ENCODE measurements at regions not wholly inside any gene's neighbourhood (a gene's known extent, or its start where the extent isn't known, plus 50 kb on each side); places are given as distances from the start of the nearest gene placed in this dataset.

GRCh38 chr12:102696045-102696444, 215.7 kb upstream of the IGF1 start:
- Mint-ChIP-seq H3K36me3 (no peaks in the 10 kb centered on the region), H3K27ac (no peak overlapping the region), H3K4me3 (no peak overlapping the region), H3K27me3 (peaks cover 6 to 27% (median 9%) of the 10 kb centered on the region in 5 donors), H3K4me1 (no peaks in the 10 kb centered on the region), H3K9me3 (peaks cover 0 to 24% (median 5%) of the 10 kb centered on the region in 11 donors)
- ATAC-seq = no peak
- Histone ChIP-seq H3K4me1 (ENCODE audit: control insufficient read depth in 2 of 2, insufficient read depth in 2 of 2, low read length in 2 of 2) (no peaks in the 10 kb centered on the region), H3K9me3 (ENCODE audit: control insufficient read depth in 2 of 3, low read length in 3 of 3) (no peaks in the 10 kb centered on the region), H3K36me3 (ENCODE audit: control insufficient read depth in 2 of 3, insufficient read depth in 3 of 3, low read length in 3 of 3) (no peaks in the 10 kb centered on the region), H3K4me3 (ENCODE audit: low read length) (no peak overlapping the region), H3K27me3 (ENCODE audit: control insufficient read depth in 2 of 2, insufficient read depth in 2 of 2, low read length in 2 of 2) (no peaks in the 10 kb centered on the region), H3K27ac (ENCODE audit: low read depth, low read length) (no peak overlapping the region)
- intact Hi-C loops (cut with micrococcal nuclease) = no loop called here
- ChIA-PET POLR2A (no interaction called here), CTCF (no interaction called here)
- no peak for DNase-seq

- Histone ChIP-seq H3K36me3 (ENCODE audit: control insufficient read depth in 2 of 3, insufficient read depth in 3 of 3, low read length in 3 of 3) (no peaks in the 10 kb centered on the region), H3K27ac (ENCODE audit: low read depth, low read length) (no peak overlapping the region), H3K9me3 (ENCODE audit: control insufficient read depth in 2 of 3, low read length in 3 of 3) (no peaks in the 10 kb centered on the region), H3K27me3 (ENCODE audit: control insufficient read depth in 2 of 2, insufficient read depth in 2 of 2, low read length in 2 of 2) (no peaks in the 10 kb centered on the region), H3K4me3 (ENCODE audit: low read length) (no peak overlapping the region), H3K4me1 (ENCODE audit: control insufficient read depth in 2 of 2, insufficient read depth in 2 of 2, low read length in 2 of 2) (no peaks in the 10 kb centered on the region)
- intact Hi-C loops (cut with micrococcal nuclease) = no loop called here
- no peaks in the 10 kb centered on the region for H3K4me1 Mint-ChIP-seq
- peaks cover 6 to 20% (median 9%) of the 10 kb centered on the region in 5 donors for H3K27me3 Mint-ChIP-seq
- ChIA-PET POLR2A (no interaction called here), CTCF (no interaction called here)
- DNase-seq (no peak), ATAC-seq (no peak)
- peaks cover under 1 to 24% (median 5%) of the 10 kb centered on the region in 11 donors for H3K9me3 Mint-ChIP-seq
- no peaks in the 10 kb centered on the region for H3K36me3 Mint-ChIP-seq
- H3K4me3 Mint-ChIP-seq = no peak overlapping the region
- no peak overlapping the region for H3K27ac Mint-ChIP-seq
Measured at GRCh38 chr12:102694903-102695302, 214.5 kb upstream of the IGF1 start.

GRCh38 chr12:102691773-102692555, 211.6 kb upstream of the IGF1 start:
- ATAC-seq = no peak
- no peak for DNase-seq
- CTCF ChIA-PET = no interaction called here
- Histone ChIP-seq H3K4me1 (ENCODE audit: control insufficient read depth in 2 of 2, insufficient read depth in 2 of 2, low read length in 2 of 2) (no peaks in the 10 kb centered on the region), H3K9me3 (ENCODE audit: control insufficient read depth in 2 of 3, low read length in 3 of 3) (no peaks in the 10 kb centered on the region), H3K27ac (ENCODE audit: low read depth, low read length) (no peak overlapping the region), H3K36me3 (ENCODE audit: control insufficient read depth in 2 of 3, insufficient read depth in 3 of 3, low read length in 3 of 3) (no peaks in the 10 kb centered on the region), H3K4me3 (ENCODE audit: low read length) (no peak overlapping the region), H3K27me3 (ENCODE audit: control insufficient read depth in 2 of 2, insufficient read depth in 2 of 2, low read length in 2 of 2) (no peaks in the 10 kb centered on the region)
- POLR2A ChIA-PET = no interaction called here
- Mint-ChIP-seq H3K27ac (no peak overlapping the region), H3K27me3 (peaks cover 2 to 30% (median 8%) of the 10 kb centered on the region in 5 donors), H3K36me3 (no peaks in the 10 kb centered on the region), H3K4me1 (no peaks in the 10 kb centered on the region), H3K9me3 (peaks cover 2 to 24% (median 5%) of the 10 kb centered on the region in 11 donors), H3K4me3 (no peak overlapping the region)
- intact Hi-C loops (cut with micrococcal nuclease) = no loop called here

- H3K4me1 Mint-ChIP-seq = no peaks in the 10 kb centered on the region
- ATAC-seq = no peak
Measured at GRCh38 chr12:102690253-102690652, 209.9 kb upstream of the IGF1 start.

GRCh38 chr12:102689701-102690100, 209.3 kb upstream of the IGF1 start:
- Mint-ChIP-seq H3K4me1 (no peaks in the 10 kb centered on the region), H3K27me3 (peaks cover 2 to 24% (median 8%) of the 10 kb centered on the region in 5 donors), H3K36me3 (no peaks in the 10 kb centered on the region), H3K4me3 (no peak overlapping the region), H3K9me3 (peaks cover 0 to 16% (median 2%) of the 10 kb centered on the region in 11 donors), H3K27ac (no peak overlapping the region)
- no peaks in the 10 kb centered on the region for H3K4me1 ChIP-seq (ENCODE audit: control insufficient read depth in 2 of 2, insufficient read depth in 2 of 2, low read length in 2 of 2)
- DNase-seq (no peak), ATAC-seq (no peak)
- H3K36me3 ChIP-seq (ENCODE audit: control insufficient read depth in 2 of 3, insufficient read depth in 3 of 3, low read length in 3 of 3) = no peaks in the 10 kb centered on the region
- intact Hi-C loops (cut with micrococcal nuclease) = no loop called here
- ChIA-PET CTCF (no interaction called here), POLR2A (no interaction called here)
- no peak overlapping the region for H3K27ac ChIP-seq (ENCODE audit: low read depth, low read length)
- no peak overlapping the region for H3K4me3 ChIP-seq (ENCODE audit: low read length)
- H3K27me3 ChIP-seq (ENCODE audit: control insufficient read depth in 2 of 2, insufficient read depth in 2 of 2, low read length in 2 of 2) = no peaks in the 10 kb centered on the region
- no peaks in the 10 kb centered on the region for H3K9me3 ChIP-seq (ENCODE audit: control insufficient read depth in 2 of 3, low read length in 3 of 3)

More at GRCh38 chr12:102690253-102690652, 209.9 kb upstream of the IGF1 start:
- intact Hi-C loops (cut with micrococcal nuclease) = no loop called here
- Mint-ChIP-seq H3K27ac (no peak overlapping the region), H3K9me3 (peaks cover 0 to 16% (median 2%) of the 10 kb centered on the region in 11 donors), H3K36me3 (no peaks in the 10 kb centered on the region), H3K27me3 (peaks cover 2 to 24% (median 8%) of the 10 kb centered on the region in 5 donors), H3K4me3 (no peak overlapping the region)
- POLR2A ChIA-PET = no interaction called here
- no peak for DNase-seq
- Histone ChIP-seq H3K4me3 (ENCODE audit: low read length) (no peak overlapping the region), H3K9me3 (ENCODE audit: control insufficient read depth in 2 of 3, low read length in 3 of 3) (no peaks in the 10 kb centered on the region), H3K4me1 (ENCODE audit: control insufficient read depth in 2 of 2, insufficient read depth in 2 of 2, low read length in 2 of 2) (no peaks in the 10 kb centered on the region), H3K27ac (ENCODE audit: low read depth, low read length) (no peak overlapping the region), H3K36me3 (ENCODE audit: control insufficient read depth in 2 of 3, insufficient read depth in 3 of 3, low read length in 3 of 3) (no peaks in the 10 kb centered on the region), H3K27me3 (ENCODE audit: control insufficient read depth in 2 of 2, insufficient read depth in 2 of 2, low read length in 2 of 2) (no peaks in the 10 kb centered on the region)
- CTCF ChIA-PET = no interaction called here

- CTCF ChIA-PET = no interaction called here
- H3K36me3 Mint-ChIP-seq = no peaks in the 10 kb centered on the region
Measured at GRCh38 chr12:102687523-102687922, 207.2 kb upstream of the IGF1 start.

GRCh38 chr12:102685841-102686240, 205.5 kb upstream of the IGF1 start:
- Histone ChIP-seq H3K4me1 (ENCODE audit: control insufficient read depth in 2 of 2, insufficient read depth in 2 of 2, low read length in 2 of 2) (no peaks in the 10 kb centered on the region), H3K4me3 (ENCODE audit: low read length) (no peak overlapping the region), H3K36me3 (ENCODE audit: control insufficient read depth in 2 of 3, insufficient read depth in 3 of 3, low read length in 3 of 3) (no peaks in the 10 kb centered on the region), H3K27me3 (ENCODE audit: control insufficient read depth in 2 of 2, insufficient read depth in 2 of 2, low read length in 2 of 2) (no peaks in the 10 kb centered on the region), H3K27ac (ENCODE audit: low read depth, low read length) (no peak overlapping the region), H3K9me3 (ENCODE audit: control insufficient read depth in 2 of 3, low read length in 3 of 3) (no peaks in the 10 kb centered on the region)
- ChIA-PET CTCF (no interaction called here), POLR2A (no interaction called here)
- intact Hi-C loops (cut with micrococcal nuclease) = no loop called here
- Mint-ChIP-seq H3K9me3 (peaks cover 0 to 4% (median 0%) of the 10 kb centered on the region in 11 donors), H3K36me3 (no peaks in the 10 kb centered on the region), H3K27ac (no peak overlapping the region), H3K27me3 (peaks cover 0 to 14% (median 0%) of the 10 kb centered on the region in 5 donors), H3K4me1 (peaks cover 0 to 1% (median 0%) of the 10 kb centered on the region in 7 donors), H3K4me3 (no peak overlapping the region)
- no peak for ATAC-seq
- no peak for DNase-seq

More at GRCh38 chr12:102687523-102687922, 207.2 kb upstream of the IGF1 start:
- no peaks in the 10 kb centered on the region for H3K27me3 ChIP-seq (ENCODE audit: control insufficient read depth in 2 of 2, insufficient read depth in 2 of 2, low read length in 2 of 2)
- H3K27ac Mint-ChIP-seq = no peak overlapping the region
- no peaks in the 10 kb centered on the region for H3K9me3 ChIP-seq (ENCODE audit: control insufficient read depth in 2 of 3, low read length in 3 of 3)
- peaks cover 2 to 19% (median 7%) of the 10 kb centered on the region in 5 donors for H3K27me3 Mint-ChIP-seq
- H3K4me3 ChIP-seq (ENCODE audit: low read length) = no peak overlapping the region
- DNase-seq (no peak), ATAC-seq (no peak)
- no peaks in the 10 kb centered on the region for H3K4me1 Mint-ChIP-seq
- no peak overlapping the region for H3K4me3 Mint-ChIP-seq
- peaks cover 0 to 13% (median 0%) of the 10 kb centered on the region in 11 donors for H3K9me3 Mint-ChIP-seq
- no peaks in the 10 kb centered on the region for H3K36me3 ChIP-seq (ENCODE audit: control insufficient read depth in 2 of 3, insufficient read depth in 3 of 3, low read length in 3 of 3)
- POLR2A ChIA-PET = no interaction called here
- intact Hi-C loops (cut with micrococcal nuclease) = no loop called here
- H3K27ac ChIP-seq (ENCODE audit: low read depth, low read length) = no peak overlapping the region
- H3K4me1 ChIP-seq (ENCODE audit: control insufficient read depth in 2 of 2, insufficient read depth in 2 of 2, low read length in 2 of 2) = no peaks in the 10 kb centered on the region
